ENCODE measurements at regions not wholly inside any gene's neighbourhood (a gene's known extent, or its start where the extent isn't known, plus 50 kb on each side); places are given as distances from the start of the nearest gene placed in this dataset.

- no peak for DNase-seq
These were observed 607.5 kb upstream of the AGTR1 start for GRCh38 chr3:148090156-148090555.

GRCh38 chr3:148092624-148093347 is 604.9 kb upstream of the AGTR1 start:
- DNase-seq = no peak

- no peak for DNase-seq
These were observed 604.0 kb upstream of the AGTR1 start for GRCh38 chr3:148093753-148094152.

- no peak for DNase-seq
These were observed 601.7 kb upstream of the AGTR1 start for GRCh38 chr3:148095962-148096361.

- no peak for DNase-seq
These were observed 597.2 kb upstream of the AGTR1 start for GRCh38 chr3:148100476-148100875.

GRCh38 chr3:148101061-148101460 is 596.6 kb upstream of the AGTR1 start:
- no peak for DNase-seq

GRCh38 chr3:148102156-148102555 is 595.5 kb upstream of the AGTR1 start:
- no peak for DNase-seq

GRCh38 chr3:148106062-148106461 is 591.6 kb upstream of the AGTR1 start:
- no peak for DNase-seq

GRCh38 chr3:148126956-148127355 is 570.7 kb upstream of the AGTR1 start:
- DNase-seq = no peak

GRCh38 chr3:148128136-148128535 is 569.6 kb upstream of the AGTR1 start:
- DNase-seq = no peak

- no peak for DNase-seq
These were observed 565.6 kb upstream of the AGTR1 start for GRCh38 chr3:148131990-148132638.

- DNase-seq = no peak
These were observed 560.9 kb upstream of the AGTR1 start for GRCh38 chr3:148136816-148137215.

GRCh38 chr3:148146241-148146640 is 551.5 kb upstream of the AGTR1 start:
- no peak for DNase-seq

GRCh38 chr3:148146947-148147826 is 550.5 kb upstream of the AGTR1 start:
- DNase-seq = no peak

GRCh38 chr3:148147903-148148302 is 549.8 kb upstream of the AGTR1 start:
- DNase-seq = no peak

GRCh38 chr3:148149556-148149955 is 548.1 kb upstream of the AGTR1 start:
- no peak for DNase-seq

GRCh38 chr3:148150141-148150540 is 547.6 kb upstream of the AGTR1 start:
- DNase-seq = no peak

- DNase-seq = no peak
These were observed 539.5 kb upstream of the AGTR1 start for GRCh38 chr3:148158210-148158609.

- DNase-seq = no peak
These were observed 535.6 kb upstream of the AGTR1 start for GRCh38 chr3:148162132-148162531.

GRCh38 chr3:148168347-148168746 is 529.4 kb upstream of the AGTR1 start:
- DNase-seq = no peak

GRCh38 chr3:148173851-148174250 is 523.9 kb upstream of the AGTR1 start:
- no peak for DNase-seq

GRCh38 chr3:148175214-148175613 is 522.5 kb upstream of the AGTR1 start:
- DNase-seq = no peak

- peak; percentile 83 for DNase-seq
These were observed 519.2 kb upstream of the AGTR1 start for GRCh38 chr3:148178503-148178902.

- DNase-seq = no peak
These were observed 512.9 kb upstream of the AGTR1 start for GRCh38 chr3:148184798-148185197.

All from NCI-H2081 treated with DMSO at 0.1 percent for 48 hours (cell line).